ENCODE measurements at regions not wholly inside any gene's neighbourhood (a gene's known extent, or its start where the extent isn't known, plus 50 kb on each side); places are given as distances from the start of the nearest gene placed in this dataset.

GRCh38 chr3:191563722-191564121, 102.8 kb downstream of the PYDC2 start:
- no peak for TF ChIP-seq EZH2phosphoT487 (IDR thresholded peaks at IDR 0.05; ENCODE audit: insufficient read depth, low read depth)
- no peak for TF ChIP-seq EZH2 (IDR thresholded peaks at IDR 0.05; ENCODE audit: insufficient read depth, poor library complexity, severe bottlenecking)

Data from GM23248 (cell line).